ENCODE measurements at regions not wholly inside any gene's neighbourhood (a gene's known extent, or its start where the extent isn't known, plus 50 kb on each side); places are given as distances from the start of the nearest gene placed in this dataset.

DNA sequence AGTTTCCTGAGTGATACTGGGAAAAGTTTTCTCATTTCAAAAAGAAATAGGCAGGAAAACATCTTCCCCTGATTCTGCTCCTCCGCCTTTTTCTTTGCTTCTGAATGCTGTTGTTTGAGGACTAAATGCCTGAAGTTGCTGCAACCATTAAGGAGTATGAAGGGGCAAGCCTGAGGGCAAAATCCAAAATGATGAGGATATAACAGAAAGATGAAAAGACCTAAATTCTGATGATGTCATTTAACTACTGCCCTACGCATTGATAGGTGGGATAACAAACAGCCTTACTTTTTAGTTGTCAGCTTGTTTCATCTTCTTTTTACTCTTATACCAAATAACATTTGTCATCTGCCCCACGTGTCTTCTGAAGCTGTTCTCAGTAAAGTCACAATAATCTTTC is 474.6 kb upstream of the MMS22L start:
- Histone ChIP-seq H3K18ac (ENCODE audit: extremely low read depth, low read length) (no peak overlapping the region), H3K4me1 (replicated peaks in 1 of 4; ENCODE audit: control insufficient read depth in 3 of 4, insufficient read depth in 4 of 4, low read length in 3 of 4) (no peaks in the 10 kb centered on the region), H2AK5ac (ENCODE audit: low read depth, low read length) (no peak overlapping the region), H3K23ac (ENCODE audit: insufficient read length) (no peak overlapping the region), H3K36me3 (ENCODE audit: control insufficient read depth in 2 of 4, insufficient read depth in 4 of 4, low read length in 3 of 4) (no peaks in the 10 kb centered on the region), H2BK120ac (replicated peaks; ENCODE audit: low read depth, low read length) (no peak overlapping the region), H3K9ac (replicated peaks in 1 of 4; ENCODE audit: extremely low read depth in 1 of 4, low read depth in 3 of 4, low read length in 3 of 4) (no peak overlapping the region), H3K4ac (replicated peaks; ENCODE audit: insufficient read length, low read depth, low read length) (no peak overlapping the region), H2BK12ac (ENCODE audit: low read depth, low read length) (peak overlapping the region; percentile 30; the same call in 1 of the 2 replicates), H3K27me3 (replicated peaks in 1 of 4; ENCODE audit: control insufficient read depth in 3 of 4, extremely low read depth in 1 of 4, insufficient read depth in 3 of 4, low read length in 3 of 4) (no peaks in the 10 kb centered on the region), H3K79me1 (ENCODE audit: low read depth, low read length) (no peaks in the 10 kb centered on the region), H3K4me2 (ENCODE audit: insufficient read depth in 1 of 2, low read depth in 2 of 2, low read length in 2 of 2) (no peak overlapping the region), H3K9me3 (ENCODE audit: insufficient read depth in 2 of 2, low read depth in 1 of 2, low read length in 1 of 2) (no peaks in the 10 kb centered on the region), H3K4me3 (ENCODE audit: extremely low read depth in 1 of 4, insufficient read depth in 2 of 4, low read depth in 3 of 4, low read length in 4 of 4) (no peak overlapping the region), H3K14ac (ENCODE audit: insufficient read length) (no peak overlapping the region), H3K56ac (replicated peaks; ENCODE audit: insufficient read length, low read depth, low read length) (no peak overlapping the region), H3K27ac (ENCODE audit: low read depth, low read length) (no peak overlapping the region), H2AFZ (ENCODE audit: low read length) (0 out of 2 replicates have a peak overlapping the region, but pooled peaks have one; percentile 20), H2BK15ac (ENCODE audit: low read length) (no peak overlapping the region), H4K20me1 (replicated peaks in 1 of 2; ENCODE audit: control insufficient read depth in 1 of 2, insufficient read depth in 2 of 2, low read length in 2 of 2) (no peaks in the 10 kb centered on the region), H2BK20ac (ENCODE audit: low read length) (no peak overlapping the region), H4K8ac (ENCODE audit: extremely low read depth, insufficient read depth, low read length) (no peak overlapping the region), H2BK5ac (ENCODE audit: low read depth, low read length) (no peak overlapping the region), H4K91ac (replicated peaks; ENCODE audit: insufficient read length, low read length) (no peak overlapping the region), H4K5ac (ENCODE audit: insufficient read length, low read depth, low read length) (no peak overlapping the region), H3K23me2 (ENCODE audit: low read depth, low read length) (no peaks in the 10 kb centered on the region), H3K79me2 (ENCODE audit: control insufficient read depth in 1 of 2, insufficient read depth in 2 of 2, low read length in 2 of 2) (no peaks in the 10 kb centered on the region)
- ChIA-PET CTCF (ENCODE audit: partially characterized antibody) (interaction anchor here (1.2 to 2.0 kb wide), 2 partner anchors 32 to 55 kb away, joined by 3 to 5 read pairs; no protein-coding TSS in a partner anchor), POLR2A (ENCODE audit: partially characterized antibody) (no interaction called here)
- DNase-seq (ENCODE audit: low read depth in 1 of 2, low spot score in 2 of 2) = no peak
- 93% methylated on average over 3 of the region's 3 CpGs; no CpG with 5 or more reads in 1 of the 2 experiments for WGBS, 2 experiments (ENCODE audit: extremely low coverage in 1 of 2, insufficient coverage in 1 of 2, insufficient read length in 1 of 2, insufficient replicate concordance in 2 of 2, low coverage in 1 of 2, low lambda C conversion rate in 2 of 2, missing lambda C conversion rate in 1 of 2)
- FAIRE-seq = no peak
- TF ChIP-seq CREB1 (IDR thresholded peaks at IDR 0.05) = no peak
- no peak for TF ChIP-seq BCL11A (IDR thresholded peaks at IDR 0.05; ENCODE audit: low read depth in 2 of 2, low read length in 2 of 2)
- no peak for TF ChIP-seq RBBP5 (IDR thresholded peaks at IDR 0.05; ENCODE audit: borderline replicate concordance, low read depth, low read length)
- no peak for TF ChIP-seq EGR1 (IDR thresholded peaks at IDR 0.05; ENCODE audit: borderline replicate concordance, low read depth, low read length)
- no peak for TF ChIP-seq CBX8 (IDR thresholded peaks at IDR 0.05; ENCODE audit: borderline replicate concordance, low read depth, low read length)
- TF ChIP-seq SIRT6 (IDR thresholded peaks at IDR 0.05; ENCODE audit: low read length) = no peak
